Middle frontal gyrus (tissue), 1 donor: ENCODE measurements at regions not wholly inside any gene's neighbourhood (a gene's known extent, or its start where the extent isn't known, plus 50 kb on each side); places are given as distances from the start of the nearest gene placed in this dataset.

Experiments
- DNase-seq: peaks from one replicate; pipeline ENCODE4 v3.0.0-alpha.2; 2015; ENCODE audit warnings: low spot score; ENCODE audit errors: extremely low spot score

- DNase-seq: no peak
These were observed 138.9 kb downstream of the PTH2R start for GRCh38 chr2:208545403-208546042.

GRCh38 chr2:208546107-208546506 lies 139.5 kb downstream of the PTH2R start:
- DNase-seq: no peak

GRCh38 chr2:208546860-208547650 lies 140.5 kb downstream of the PTH2R start:
- no peak for DNase-seq

GRCh38 chr2:208548700-208549099 lies 142.1 kb downstream of the PTH2R start:
- no peak for DNase-seq

GRCh38 chr2:208549546-208550158 lies 143.1 kb downstream of the PTH2R start:
- DNase-seq: no peak

- no peak for DNase-seq
These were observed 146.4 kb downstream of the PTH2R start for GRCh38 chr2:208552943-208553342.

GRCh38 chr2:208556983-208557484 lies 150.4 kb downstream of the PTH2R start:
- no peak for DNase-seq

- DNase-seq: no peak
These were observed 159.3 kb downstream of the PTH2R start for GRCh38 chr2:208565690-208566416.

GRCh38 chr2:208568203-208568602 lies 161.6 kb downstream of the PTH2R start:
- no peak for DNase-seq

GRCh38 chr2:208570066-208570465 lies 163.5 kb downstream of the PTH2R start:
- no peak for DNase-seq

- DNase-seq: no peak
These were observed 164.5 kb downstream of the PTH2R start for GRCh38 chr2:208570851-208571763.

- no peak for DNase-seq
These were observed 165.2 kb downstream of the PTH2R start for GRCh38 chr2:208571764-208572131.

- no peak for DNase-seq
These were observed 167.0 kb downstream of the PTH2R start for GRCh38 chr2:208573569-208573968.

- no peak for DNase-seq
These were observed 173.1 kb downstream of the PTH2R start for GRCh38 chr2:208579678-208580077.

- DNase-seq: no peak
These were observed 177.9 kb downstream of the PTH2R start for GRCh38 chr2:208584378-208584985.

GRCh38 chr2:208586516-208586915 lies 179.9 kb downstream of the PTH2R start:
- no peak for DNase-seq

- no peak for DNase-seq
These were observed 188.2 kb downstream of the PTH2R start for GRCh38 chr2:208594642-208595385.

- no peak for DNase-seq
These were observed 189.0 kb downstream of the PTH2R start for GRCh38 chr2:208595386-208596275.
